ENCODE measurements at regions not wholly inside any gene's neighbourhood (a gene's known extent, or its start where the extent isn't known, plus 50 kb on each side); places are given as distances from the start of the nearest gene placed in this dataset.

- BruUV-seq (replicated peaks) = no TSS peak
- CTCF ChIA-PET = interaction anchor here (1.1 kb wide), 1 partner anchor 13 kb away, joined by 3 read pairs; no protein-coding TSS in a partner anchor
- intact Hi-C loops (cut with micrococcal nuclease; ENCODE audit: unreplicated experiment) = no loop called here
- TF ChIP-seq, protein P1, sequence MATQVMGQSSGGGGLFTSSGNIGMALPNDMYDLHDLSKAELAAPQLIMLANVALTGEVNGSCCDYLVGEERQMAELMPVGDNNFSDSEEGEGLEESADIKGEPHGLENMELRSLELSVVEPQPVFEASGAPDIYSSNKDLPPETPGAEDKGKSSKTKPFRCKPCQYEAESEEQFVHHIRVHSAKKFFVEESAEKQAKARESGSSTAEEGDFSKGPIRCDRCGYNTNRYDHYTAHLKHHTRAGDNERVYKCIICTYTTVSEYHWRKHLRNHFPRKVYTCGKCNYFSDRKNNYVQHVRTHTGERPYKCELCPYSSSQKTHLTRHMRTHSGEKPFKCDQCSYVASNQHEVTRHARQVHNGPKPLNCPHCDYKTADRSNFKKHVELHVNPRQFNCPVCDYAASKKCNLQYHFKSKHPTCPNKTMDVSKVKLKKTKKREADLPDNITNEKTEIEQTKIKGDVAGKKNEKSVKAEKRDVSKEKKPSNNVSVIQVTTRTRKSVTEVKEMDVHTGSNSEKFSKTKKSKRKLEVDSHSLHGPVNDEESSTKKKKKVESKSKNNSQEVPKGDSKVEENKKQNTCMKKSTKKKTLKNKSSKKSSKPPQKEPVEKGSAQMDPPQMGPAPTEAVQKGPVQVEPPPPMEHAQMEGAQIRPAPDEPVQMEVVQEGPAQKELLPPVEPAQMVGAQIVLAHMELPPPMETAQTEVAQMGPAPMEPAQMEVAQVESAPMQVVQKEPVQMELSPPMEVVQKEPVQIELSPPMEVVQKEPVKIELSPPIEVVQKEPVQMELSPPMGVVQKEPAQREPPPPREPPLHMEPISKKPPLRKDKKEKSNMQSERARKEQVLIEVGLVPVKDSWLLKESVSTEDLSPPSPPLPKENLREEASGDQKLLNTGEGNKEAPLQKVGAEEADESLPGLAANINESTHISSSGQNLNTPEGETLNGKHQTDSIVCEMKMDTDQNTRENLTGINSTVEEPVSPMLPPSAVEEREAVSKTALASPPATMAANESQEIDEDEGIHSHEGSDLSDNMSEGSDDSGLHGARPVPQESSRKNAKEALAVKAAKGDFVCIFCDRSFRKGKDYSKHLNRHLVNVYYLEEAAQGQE (IDR thresholded peaks at IDR 0.05; ENCODE audit: low read depth, low read length) = no peak
- TF ChIP-seq, protein P2, sequence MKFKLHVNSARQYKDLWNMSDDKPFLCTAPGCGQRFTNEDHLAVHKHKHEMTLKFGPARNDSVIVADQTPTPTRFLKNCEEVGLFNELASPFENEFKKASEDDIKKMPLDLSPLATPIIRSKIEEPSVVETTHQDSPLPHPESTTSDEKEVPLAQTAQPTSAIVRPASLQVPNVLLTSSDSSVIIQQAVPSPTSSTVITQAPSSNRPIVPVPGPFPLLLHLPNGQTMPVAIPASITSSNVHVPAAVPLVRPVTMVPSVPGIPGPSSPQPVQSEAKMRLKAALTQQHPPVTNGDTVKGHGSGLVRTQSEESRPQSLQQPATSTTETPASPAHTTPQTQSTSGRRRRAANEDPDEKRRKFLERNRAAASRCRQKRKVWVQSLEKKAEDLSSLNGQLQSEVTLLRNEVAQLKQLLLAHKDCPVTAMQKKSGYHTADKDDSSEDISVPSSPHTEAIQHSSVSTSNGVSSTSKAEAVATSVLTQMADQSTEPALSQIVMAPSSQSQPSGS (IDR thresholded peaks at IDR 0.05; ENCODE audit: low read length) = no peak
- no peak for TF ChIP-seq ELK1 (IDR thresholded peaks at IDR 0.05; ENCODE audit: low read depth, low read length)
- no peak for TF ChIP-seq SMAD5 (IDR thresholded peaks at IDR 0.05; ENCODE audit: low read depth)
- H4K20me1 ChIP-seq (ENCODE audit: control insufficient read depth, insufficient read depth) = no peaks in the 10 kb centered on the region
- RAD21 ChIA-PET (ENCODE audit: unreplicated experiment) = no interaction called here
- SMC1A ChIA-PET (ENCODE audit: uncharacterized antibody, unreplicated experiment) = interaction anchor here (1.1 to 1.3 kb wide), 2 partner anchors 9 to 24 kb away, joined by 3 read pairs; no protein-coding TSS in a partner anchor
- no peak overlapping the region for H3K4me2 ChIP-seq (ENCODE audit: control insufficient read depth, insufficient read depth)
- DNase-seq (ENCODE audit: low read depth, low spot score) (no peak), ATAC-seq (no peak), FAIRE-seq (no peak)
- POLR2A ChIA-PET = no interaction called here
- no peak overlapping the region for H3K4me3 ChIP-seq
- no peaks in the 10 kb centered on the region for H3K4me1 ChIP-seq (ENCODE audit: control insufficient read depth, insufficient read depth, low read length)
- no peak overlapping the region for H3K27ac ChIP-seq (ENCODE audit: control insufficient read depth, insufficient read depth)
- no peaks in the 10 kb centered on the region for H3K36me3 ChIP-seq (ENCODE audit: control insufficient read depth in 2 of 2, insufficient read depth in 2 of 2, low read length in 1 of 2)
- H3K27me3 ChIP-seq (replicated peaks in 1 of 2; ENCODE audit: control insufficient read depth in 2 of 2, insufficient read depth in 2 of 2, low read length in 1 of 2) = peaks cover 0 to 3% of the 10 kb centered on the region in 2 experiments; a peak in 1 of 4 replicates
- no peak overlapping the region for H3K9ac ChIP-seq (ENCODE audit: control insufficient read depth, insufficient read depth, low read length)
- in situ Hi-C loops (cut with MboI) = no loop called here
- H3K79me2 ChIP-seq (ENCODE audit: control insufficient read depth, insufficient read depth, low read length) = no peaks in the 10 kb centered on the region
- H2AFZ ChIP-seq (ENCODE audit: control insufficient read depth, low read depth, low read length) = no peak overlapping the region
- H3K9me3 ChIP-seq (replicated peaks; ENCODE audit: control insufficient read depth, insufficient read depth, low read length) = no peaks in the 10 kb centered on the region
These were observed 179.1 kb downstream of the RDH14 start for GRCh38 chr2:18381386-18381785.
